GM12874 (cell line): ENCODE measurements at regions not wholly inside any gene's neighbourhood (a gene's known extent, or its start where the extent isn't known, plus 50 kb on each side); places are given as distances from the start of the nearest gene placed in this dataset.

Source experiments
- CTCF ChIP-seq: IDR thresholded peaks from 2 replicates; pipeline ENCODE4 v1.5.1; 2011; ENCODE audit warnings: low read depth, mild to moderate bottlenecking, control low read depth, low read length, moderate library complexity; ENCODE audit not compliant: insufficient read depth

GRCh38 chr19:32222556-32222955, 122.9 kb upstream of the ZNF507 start:
- TF ChIP-seq CTCF, result no peak

DNA sequence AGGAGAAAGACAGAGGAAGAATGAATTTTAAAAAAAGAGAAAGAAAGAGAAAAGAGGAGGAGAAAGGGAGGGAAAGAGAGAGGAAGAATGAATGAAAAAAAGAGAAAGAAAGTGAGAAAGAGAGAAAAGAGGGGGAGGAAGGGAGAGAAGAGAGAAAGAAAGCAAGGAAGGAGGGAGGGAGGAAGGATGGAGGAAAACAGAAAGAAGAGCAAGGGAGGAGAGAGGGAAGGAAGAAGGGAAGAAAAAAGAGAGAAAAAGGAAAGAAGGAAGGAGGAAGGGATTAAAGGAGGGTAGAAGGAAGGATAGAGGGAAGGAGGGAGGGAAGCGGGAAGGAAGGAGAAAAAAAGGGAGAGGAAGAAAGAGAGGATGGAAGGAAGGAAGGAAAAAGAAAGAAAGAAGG, 122.3 kb upstream of the ZNF507 start:
- TF ChIP-seq CTCF, result no peak

DNA sequence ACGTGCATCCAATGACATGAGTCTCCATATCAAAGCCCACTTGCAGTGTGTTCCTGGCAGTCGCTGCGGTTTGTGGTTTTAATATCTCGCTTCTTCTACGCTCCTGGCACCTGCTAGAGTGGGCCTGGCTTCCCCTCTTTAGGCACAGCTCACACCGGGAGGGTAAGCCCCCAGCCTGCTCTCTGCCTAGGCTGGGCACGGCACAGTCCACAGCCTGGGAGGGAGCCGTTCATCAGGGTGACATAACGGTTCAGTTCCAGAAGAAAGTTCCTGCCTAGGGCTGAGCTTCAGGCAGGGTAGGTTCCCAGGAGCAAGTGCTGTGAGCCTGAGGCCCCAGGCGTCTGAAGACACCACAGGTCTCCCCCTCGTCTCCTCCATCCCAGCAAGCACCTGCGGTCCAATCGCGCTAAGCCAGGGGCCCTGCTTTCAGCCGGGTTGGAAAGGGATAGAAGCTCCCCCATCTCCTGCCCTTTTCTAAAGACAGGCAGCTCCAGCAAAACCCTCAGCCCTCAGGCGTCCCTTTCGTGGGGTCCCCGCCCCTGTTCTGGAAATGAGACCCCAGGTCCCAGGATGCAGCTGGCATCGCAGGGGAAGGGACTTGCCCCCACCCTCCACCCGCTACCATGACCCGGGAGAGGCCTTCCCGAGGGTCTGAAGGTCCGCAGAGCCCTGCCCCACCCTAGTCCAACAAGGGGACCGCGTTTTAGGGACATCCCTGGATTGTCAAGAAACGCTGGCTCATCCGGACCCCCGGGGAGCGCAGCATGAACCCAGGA, 121.6 kb upstream of the ZNF507 start:
- TF ChIP-seq CTCF, result no peak

GRCh38 chr19:32224371-32225244, 120.8 kb upstream of the ZNF507 start:
- peak; percentile 97 for TF ChIP-seq CTCF

- TF ChIP-seq CTCF, result no peak
These were observed 117.7 kb upstream of the ZNF507 start for GRCh38 chr19:32227561-32228165.

- no peak for TF ChIP-seq CTCF
These were observed 115.0 kb upstream of the ZNF507 start for GRCh38 chr19:32230441-32230840.

GRCh38 chr19:32231020-32231419, 114.4 kb upstream of the ZNF507 start:
- no peak for TF ChIP-seq CTCF
